Heart right ventricle (tissue), 16 donors: ENCODE measurements at regions not wholly inside any gene's neighbourhood (a gene's known extent, or its start where the extent isn't known, plus 50 kb on each side); places are given as distances from the start of the nearest gene placed in this dataset.

Source experiments
- ATAC-seq, 8 donors: fragments of 200-7000 bp; cut with Tn5 transposase; one replicate each; pipeline ENCODE4 v1.9.1; 2020; ENCODE audit warnings: mild to moderate bottlenecking in 8 of 8, moderate library complexity in 8 of 8, moderate number of reproducible peaks in 1 of 8
- DNase-seq, 2 donors: peaks; one replicate each; pipeline ENCODE4 v3.0.0-alpha.2; 2020
- H3K27ac ChIP-seq, 10 donors: fragments of 200-600 bp; sonication (generic) in 2 of 10; one replicate each; pipeline versions ENCODE4 v1.5.0 to v1.8.0; 2020 to 2022; ENCODE audit warnings: mild to moderate bottlenecking in 3 of 10
- H3K27me3 ChIP-seq, 7 donors: fragments of 200-600 bp; one replicate each; pipeline ENCODE4 v1.8.0; 2021 to 2022; ENCODE audit warnings: mild to moderate bottlenecking in 2 of 7
- H3K36me3 ChIP-seq, 9 donors: fragments of 200-600 bp; sonication (generic) in 1 of 9; one replicate each; pipeline versions ENCODE4 v1.5.0 to v1.8.0; 2020 to 2022; ENCODE audit warnings: mild to moderate bottlenecking in 2 of 9
- H3K4me1 ChIP-seq, 9 donors: fragments of 200-600 bp; sonication (generic) in 1 of 9; one replicate each; pipeline versions ENCODE4 v1.5.0 to v1.8.0; 2020 to 2022; ENCODE audit warnings: mild to moderate bottlenecking in 4 of 9
- H3K4me3 ChIP-seq, 10 donors: fragments of 200-600 bp; sonication (generic) in 2 of 10; one replicate each; pipeline versions ENCODE4 v1.5.0 to v1.8.0; 2020 to 2022; ENCODE audit warnings: mild to moderate bottlenecking in 7 of 10, moderate library complexity in 2 of 10
- H3K9me3 ChIP-seq, 11 donors: fragments of 200-600 bp in 10 of 11; sonication (generic) in 2 of 11; one replicate each; pipeline versions ENCODE4 v1.5.0 to v1.8.0; 2013 to 2022; ENCODE audit warnings: mild to moderate bottlenecking in 2 of 11, control low read depth in 1 of 11, moderate library complexity in 1 of 11
- WGBS, 2 donors: extraction: QIAGEN DNeasy Blood & Tissue Kit; methylation state at CpG; one replicate each; pipeline ENCODE4 v1.1.7; 2013; ENCODE audit warnings: inconsistent platforms in 1 of 2; 5-methylcytosine and 5-hydroxymethylcytosine counted together
- intact Hi-C, 10 donors: fragments of 100-400 bp; cut with DNase I; formaldehyde crosslinking; loops; one replicate each; pipeline versions ENCODE4 v1.11.1 to v1.14.2; 2022
- TF ChIP-seq, protein P1 (sequence below), 9 donors: fragments of 200-600 bp; sonication (generic) in 2 of 9; IDR thresholded peaks; one replicate each; pipeline versions ENCODE4 v1.5.0 to v1.8.0; 2021 to 2022; ENCODE audit warnings: antibody characterized with exemption in 9 of 9, mild to moderate bottlenecking in 5 of 9, moderate library complexity in 1 of 9
- donor health status: Arrhythmogenic right ventricular cardiomyopathy.
- donor health status: ischemic (EF 13 %, LVEDD 7.1; RV severe dilation, severe dysfunction).
- donor health status: healthy with polysubstance abuse.
- donor health status: DM: no; HTN: yes; CAD: no.
- donor health status: DM: no; HTN: no; CAD: no.
- donor health status: ischemic (EF 25% LVEDD 6.9; RV normal size, moderate dysfunction).
- donor health status: ischemic (EF 25% LVEDD 5.7; RV mildly dilated, moderate dysfunction).
- donor health status: healthy.
- donor health status: DM: yes; HTN: yes; CAD: no.
- donor health status: Ischemic cardiomyopathy.
- donor health status: ischemic (EF 35%, LVEDD 5.7; RV mildly dilated, moderate dysfunction).
- donor health status: nonischemic (EF 11% LVEDD 7.7; RV severe dilation, severe dysfunction).
- donor health status: DM: yes; HTN: yes; CAD: no.
- donor health status: PGD.
- donor health status: ischemic (EF 29% LVEDD 5.4; RV normal size, mild dysfunction).
- donor health status: nonischemic (EF 23%, LVEDD 6.1; RV moderate dilation, normal function).

DNA sequence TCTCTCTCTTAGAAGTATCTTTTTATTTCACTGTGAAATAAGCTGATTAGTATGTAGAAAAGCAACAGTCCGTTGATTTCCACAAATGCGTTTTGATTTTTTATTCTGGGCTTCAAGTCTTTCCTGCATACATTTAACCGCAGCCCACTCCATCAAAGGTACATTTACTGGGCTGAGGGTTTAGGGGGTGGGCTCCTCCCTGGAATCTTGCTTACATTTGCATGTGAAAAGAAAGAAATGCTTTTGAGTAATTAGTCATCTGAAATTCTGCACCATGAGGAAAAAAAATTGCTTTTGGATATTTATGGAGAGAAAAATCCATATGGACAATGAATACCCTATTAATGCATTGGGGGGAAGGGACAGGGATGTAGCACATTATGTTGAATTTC is 178.3 kb upstream of the MCHR2 start:
- no peak for DNase-seq
- H3K9me3 ChIP-seq: no peaks in the 10 kb centered on the region
- 80 to 87% methylated on average over 3 of the region's 3 CpGs for WGBS, 2 donors

DNA sequence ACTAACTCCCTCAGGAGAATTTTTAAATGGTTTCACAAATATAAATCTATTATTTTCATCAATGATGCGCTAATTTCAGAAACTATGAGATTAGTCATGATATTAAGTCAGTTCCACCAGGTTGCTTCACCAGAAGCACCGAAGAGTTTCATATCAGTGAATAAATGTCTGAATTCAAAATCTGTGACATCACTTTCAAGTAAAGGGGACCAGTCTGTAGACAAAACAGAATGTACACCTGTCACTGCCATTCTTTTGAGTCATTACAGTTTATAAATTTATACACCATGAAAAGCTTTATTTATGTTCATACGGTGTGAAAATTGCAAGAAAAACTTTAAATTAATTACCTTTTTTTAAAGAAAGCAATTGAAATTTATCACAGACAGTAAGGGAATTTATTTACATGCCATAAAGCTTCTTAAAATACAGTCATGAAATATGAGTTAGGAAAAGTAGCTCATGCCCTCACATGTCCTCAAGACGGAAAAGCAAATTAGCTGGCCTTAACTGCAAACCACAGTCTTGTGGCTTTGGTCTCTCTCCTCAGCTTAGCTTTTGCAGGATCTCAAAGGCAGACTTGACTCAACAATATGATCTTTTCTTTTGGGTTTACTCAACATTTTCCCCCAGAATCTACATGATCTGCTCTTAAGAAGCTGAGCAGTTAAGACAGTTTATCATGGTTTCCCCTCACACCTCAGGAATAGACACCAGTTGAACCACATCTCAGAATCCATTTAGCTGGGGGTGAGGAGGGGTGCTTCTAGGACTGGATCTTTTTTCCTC is 177.7 kb upstream of the MCHR2 start:
- TF ChIP-seq, protein P1, sequence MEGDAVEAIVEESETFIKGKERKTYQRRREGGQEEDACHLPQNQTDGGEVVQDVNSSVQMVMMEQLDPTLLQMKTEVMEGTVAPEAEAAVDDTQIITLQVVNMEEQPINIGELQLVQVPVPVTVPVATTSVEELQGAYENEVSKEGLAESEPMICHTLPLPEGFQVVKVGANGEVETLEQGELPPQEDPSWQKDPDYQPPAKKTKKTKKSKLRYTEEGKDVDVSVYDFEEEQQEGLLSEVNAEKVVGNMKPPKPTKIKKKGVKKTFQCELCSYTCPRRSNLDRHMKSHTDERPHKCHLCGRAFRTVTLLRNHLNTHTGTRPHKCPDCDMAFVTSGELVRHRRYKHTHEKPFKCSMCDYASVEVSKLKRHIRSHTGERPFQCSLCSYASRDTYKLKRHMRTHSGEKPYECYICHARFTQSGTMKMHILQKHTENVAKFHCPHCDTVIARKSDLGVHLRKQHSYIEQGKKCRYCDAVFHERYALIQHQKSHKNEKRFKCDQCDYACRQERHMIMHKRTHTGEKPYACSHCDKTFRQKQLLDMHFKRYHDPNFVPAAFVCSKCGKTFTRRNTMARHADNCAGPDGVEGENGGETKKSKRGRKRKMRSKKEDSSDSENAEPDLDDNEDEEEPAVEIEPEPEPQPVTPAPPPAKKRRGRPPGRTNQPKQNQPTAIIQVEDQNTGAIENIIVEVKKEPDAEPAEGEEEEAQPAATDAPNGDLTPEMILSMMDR (IDR thresholded peaks at IDR 0.05): no peak
- WGBS, 2 donors: 64 to 66% methylated on average over 4 of the region's 4 CpGs
- peaks cover 0 to 4% (median 0%) of the 10 kb centered on the region in 9 donors for H3K4me1 ChIP-seq
- H3K27ac ChIP-seq: no peak overlapping the region
- no peak for DNase-seq
- no peaks in the 10 kb centered on the region for H3K36me3 ChIP-seq
- no peak for ATAC-seq
- H3K4me3 ChIP-seq: no peak overlapping the region
- H3K9me3 ChIP-seq: no peaks in the 10 kb centered on the region
- intact Hi-C loops: no loop called here
- no peaks in the 10 kb centered on the region for H3K27me3 ChIP-seq

More for the DNA sequence above, 178.3 kb upstream of the MCHR2 start:
- Histone ChIP-seq H3K36me3 (no peaks in the 10 kb centered on the region), H3K4me1 (peaks cover 0 to 8% (median 0%) of the 10 kb centered on the region in 9 donors), H3K27me3 (no peaks in the 10 kb centered on the region), H3K4me3 (no peak overlapping the region), H3K27ac (no peak overlapping the region)
- ATAC-seq: no peak
- intact Hi-C loops: no loop called here
- TF ChIP-seq, protein P1 (IDR thresholded peaks at IDR 0.05): no peak

DNA sequence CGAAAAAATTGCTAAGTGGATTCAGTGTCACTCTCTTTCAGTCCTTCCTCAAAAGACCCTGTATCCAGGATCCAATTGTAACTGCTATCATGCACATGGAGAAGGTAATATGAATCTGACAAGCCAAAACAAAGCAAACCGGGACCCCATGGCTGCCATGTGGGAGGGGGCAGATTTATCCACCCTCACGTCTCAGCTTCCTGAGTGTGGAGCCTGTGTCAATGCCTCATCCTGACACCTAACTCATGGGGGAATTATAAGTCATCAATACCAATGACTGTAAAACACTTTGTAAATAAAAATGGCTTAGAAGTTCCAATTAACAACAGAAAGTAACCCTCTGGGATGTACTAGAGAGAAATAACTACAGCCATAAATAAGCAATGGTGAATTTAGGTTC is 174.1 kb upstream of the MCHR2 start:
- no peaks in the 10 kb centered on the region for H3K27me3 ChIP-seq
- H3K4me3 ChIP-seq: no peak overlapping the region
- 31 to 40% methylated on average over 3 of the region's 3 CpGs for WGBS, 2 donors
- DNase-seq: no peak
- no peak for ATAC-seq
- intact Hi-C loops: no loop called here
- H3K9me3 ChIP-seq: no peaks in the 10 kb centered on the region
- no peaks in the 10 kb centered on the region for H3K4me1 ChIP-seq
- H3K27ac ChIP-seq: no peak overlapping the region
- TF ChIP-seq, protein P1 (IDR thresholded peaks at IDR 0.05): no peak
- H3K36me3 ChIP-seq: no peaks in the 10 kb centered on the region

DNA sequence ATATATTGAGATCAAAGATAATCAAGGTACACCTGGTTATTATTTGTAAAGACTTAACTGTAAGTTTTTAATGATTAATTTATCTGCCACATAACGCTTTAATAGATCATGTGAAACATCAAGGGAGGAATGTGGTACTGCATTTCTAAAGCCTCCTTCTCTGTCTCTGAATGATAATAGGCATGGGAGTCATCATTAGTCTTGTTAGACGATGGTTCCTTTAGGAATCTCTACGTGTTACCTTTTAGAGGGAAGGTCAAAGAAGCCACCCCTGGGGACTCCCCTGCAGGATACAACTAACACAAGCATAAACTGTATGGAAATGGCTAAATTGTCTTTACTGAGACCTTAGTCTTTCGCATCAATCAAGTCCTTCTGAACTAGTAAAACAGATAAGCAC is 173.6 kb upstream of the MCHR2 start:
- intact Hi-C loops: no loop called here
- Histone ChIP-seq H3K9me3 (no peaks in the 10 kb centered on the region), H3K36me3 (no peaks in the 10 kb centered on the region), H3K27ac (no peak overlapping the region), H3K4me1 (no peaks in the 10 kb centered on the region), H3K27me3 (no peaks in the 10 kb centered on the region), H3K4me3 (no peak overlapping the region)
- ATAC-seq: no peak
- 32 to 34% methylated on average over 4 of the region's 4 CpGs for WGBS, 2 donors
- TF ChIP-seq, protein P1 (IDR thresholded peaks at IDR 0.05): no peak
- no peak for DNase-seq
